H1 (cell line): ENCODE measurements at regions not wholly inside any gene's neighbourhood (a gene's known extent, or its start where the extent isn't known, plus 50 kb on each side); places are given as distances from the start of the nearest gene placed in this dataset.

ENCODE experiments used
- BRCA1 ChIP-seq: IDR thresholded peaks from 2 replicates; pipeline ENCODE4 v1.6.1; 2012; ENCODE audit warnings: low read depth, low read length, improper control_type of control experiment
- CREB1 ChIP-seq: IDR thresholded peaks from 2 replicates; pipeline ENCODE4 v1.6.1; 2012; ENCODE audit warnings: inconsistent platforms
- MAFK ChIP-seq: IDR thresholded peaks from 2 replicates; pipeline ENCODE4 v1.6.1; 2012; ENCODE audit warnings: low read depth, mild to moderate bottlenecking, improper control_type of control experiment, low read length
- RFX5 ChIP-seq: IDR thresholded peaks from 2 replicates; pipeline ENCODE4 v1.6.1; 2011; ENCODE audit warnings: low read depth, low read length, improper control_type of control experiment, borderline replicate concordance

DNA sequence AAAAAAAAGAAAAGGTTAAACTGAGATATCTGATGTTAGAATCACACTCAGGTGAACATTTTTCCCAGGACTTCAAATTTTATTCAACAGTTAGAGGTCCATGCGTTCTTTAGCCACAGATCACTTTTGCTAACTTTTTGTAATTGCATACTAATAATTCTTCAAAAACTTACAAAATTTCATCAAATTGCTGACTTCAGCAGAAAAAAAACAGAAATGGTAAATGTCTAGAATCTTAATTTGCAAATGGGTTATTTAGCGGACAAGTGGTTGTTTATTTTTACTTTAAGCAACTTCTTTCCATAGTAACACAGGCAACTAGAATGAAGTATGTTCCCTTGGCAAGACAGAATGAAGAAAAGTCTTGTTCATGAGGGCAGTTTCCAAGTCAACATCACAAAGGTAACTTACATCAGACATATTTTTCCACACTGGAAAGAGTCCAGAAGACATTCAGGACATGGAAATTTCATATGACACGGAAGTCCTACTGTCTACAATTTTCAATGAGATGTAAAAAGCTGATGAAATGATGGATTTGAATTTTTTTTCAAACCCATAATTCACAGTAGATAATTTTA is 62.5 kb upstream of the SOX5 start:
- TF ChIP-seq BRCA1 (no peak), CREB1 (no peak), MAFK (peak; percentile 74; the same call in 1 of the 2 replicates), RFX5 (no peak)
